SU-DHL-6 (cell line): ENCODE measurements at regions not wholly inside any gene's neighbourhood (a gene's known extent, or its start where the extent isn't known, plus 50 kb on each side); places are given as distances from the start of the nearest gene placed in this dataset.

Source experiments
- H2AFZ ChIP-seq: fragments of 200-600 bp; sonication (generic); 2 replicates; pipeline ENCODE4 v1.6.1; 2014; ENCODE audit warnings: low read depth, mild to moderate bottlenecking, moderate library complexity, mixed read lengths, antibody characterized with exemption, low read length; ENCODE audit not compliant: severe bottlenecking
- H3F3A ChIP-seq: fragments of 200-600 bp; shearing (Covaris generic); 2 replicates; pipeline ENCODE4 v1.6.0; 2016; ENCODE audit warnings: antibody characterized with exemption, mild to moderate bottlenecking; ENCODE audit not compliant: insufficient read depth
- H3K27ac ChIP-seq: fragments of 200-600 bp; sonication (generic); 2 replicates; pipeline ENCODE4 v1.5.1; 2016; ENCODE audit warnings: low read depth, mild to moderate bottlenecking, low read length, moderate library complexity, mixed read lengths
- H3K27me3 ChIP-seq: fragments of 200-600 bp; sonication (generic), shearing (Covaris generic); 2 replicates; pipeline ENCODE4 v1.6.0; 2014; ENCODE audit warnings: mild to moderate bottlenecking, low read length
- H3K36me3 ChIP-seq: fragments of 200-600 bp; sonication (generic); 2 replicates; pipeline ENCODE4 v1.6.1; 2014; ENCODE audit warnings: mild to moderate bottlenecking, low read length, mixed read lengths
- H3K4me2 ChIP-seq: fragments of 300-600, 200-600 bp; shearing (Covaris generic), sonication (generic); 2 replicates; pipeline ENCODE4 v1.6.0; 2014; ENCODE audit warnings: low read length, low read depth, mild to moderate bottlenecking; ENCODE audit not compliant: poor library complexity, severe bottlenecking
- H3K4me3 ChIP-seq: fragments of 200-600 bp; sonication (generic); 2 replicates; pipeline ENCODE4 v1.5.1; 2014; ENCODE audit warnings: antibody characterized with exemption, low read length, mild to moderate bottlenecking, mixed read lengths; ENCODE audit not compliant: insufficient read depth, poor library complexity, severe bottlenecking
- H3K79me2 ChIP-seq: fragments of 200-600 bp; sonication (generic); 2 replicates; pipeline ENCODE4 v1.6.1; 2014; ENCODE audit warnings: mild to moderate bottlenecking, low read length, moderate library complexity; ENCODE audit not compliant: insufficient read depth
- H3K9ac ChIP-seq: fragments of 200-600 bp; sonication (generic); 2 replicates; pipeline ENCODE4 v1.7.0; 2014; ENCODE audit warnings: mild to moderate bottlenecking, low read length
- H3K9me2 ChIP-seq: fragments of 200-600 bp; sonication (generic); replicated peaks from 2 replicates; pipeline ENCODE4 v1.6.1; 2014; ENCODE audit warnings: low read length; ENCODE audit not compliant: insufficient read depth
- H3K9me3 ChIP-seq: fragments of 200-600 bp; sonication (generic); 2 replicates; pipeline ENCODE4 v1.6.1; 2014; ENCODE audit warnings: low read length, mixed read lengths; ENCODE audit not compliant: insufficient read depth
- H4K20me1 ChIP-seq: fragments of 200-600 bp; sonication (generic); 2 replicates; pipeline ENCODE4 v1.6.1; 2014; ENCODE audit warnings: low read depth, mild to moderate bottlenecking, antibody characterized with exemption, low read length, moderate library complexity, mixed read lengths
- EZH2phosphoT487 ChIP-seq: fragments of 200-600 bp; sonication (generic), shearing (Covaris generic); conservative IDR thresholded peaks from 2 replicates; pipeline ENCODE4 v1.6.1; 2018; ENCODE audit warnings: mild to moderate bottlenecking, antibody characterized with exemption, low read length, moderate library complexity, mixed read lengths
- TF ChIP-seq, protein P1 (sequence below): fragments of 200-600 bp; sonication (generic); IDR thresholded peaks from one replicate; pipeline ENCODE4 v1.5.1; 2017; ENCODE audit warnings: antibody characterized with exemption, mild to moderate bottlenecking, low read length, moderate library complexity; ENCODE audit not compliant: insufficient read depth, poor library complexity, severe bottlenecking

GRCh38 chr14:30054201-30054600 lies 126.6 kb upstream of the PRKD1 start:
- Histone ChIP-seq H3K4me3 (no peak overlapping the region), H3K79me2 (no peaks in the 10 kb centered on the region), H3K9me2 (no peaks in the 10 kb centered on the region), H4K20me1 (no peaks in the 10 kb centered on the region), H3F3A (no peaks in the 10 kb centered on the region), H3K9me3 (no peaks in the 10 kb centered on the region), H2AFZ (no peak overlapping the region), H3K4me2 (no peak overlapping the region), H3K27ac (no peak overlapping the region), H3K9ac (no peak overlapping the region), H3K27me3 (no peaks in the 10 kb centered on the region), H3K36me3 (no peaks in the 10 kb centered on the region)
- TF ChIP-seq EZH2phosphoT487, result no peak
- TF ChIP-seq, protein P1, sequence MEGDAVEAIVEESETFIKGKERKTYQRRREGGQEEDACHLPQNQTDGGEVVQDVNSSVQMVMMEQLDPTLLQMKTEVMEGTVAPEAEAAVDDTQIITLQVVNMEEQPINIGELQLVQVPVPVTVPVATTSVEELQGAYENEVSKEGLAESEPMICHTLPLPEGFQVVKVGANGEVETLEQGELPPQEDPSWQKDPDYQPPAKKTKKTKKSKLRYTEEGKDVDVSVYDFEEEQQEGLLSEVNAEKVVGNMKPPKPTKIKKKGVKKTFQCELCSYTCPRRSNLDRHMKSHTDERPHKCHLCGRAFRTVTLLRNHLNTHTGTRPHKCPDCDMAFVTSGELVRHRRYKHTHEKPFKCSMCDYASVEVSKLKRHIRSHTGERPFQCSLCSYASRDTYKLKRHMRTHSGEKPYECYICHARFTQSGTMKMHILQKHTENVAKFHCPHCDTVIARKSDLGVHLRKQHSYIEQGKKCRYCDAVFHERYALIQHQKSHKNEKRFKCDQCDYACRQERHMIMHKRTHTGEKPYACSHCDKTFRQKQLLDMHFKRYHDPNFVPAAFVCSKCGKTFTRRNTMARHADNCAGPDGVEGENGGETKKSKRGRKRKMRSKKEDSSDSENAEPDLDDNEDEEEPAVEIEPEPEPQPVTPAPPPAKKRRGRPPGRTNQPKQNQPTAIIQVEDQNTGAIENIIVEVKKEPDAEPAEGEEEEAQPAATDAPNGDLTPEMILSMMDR, result no peak

DNA sequence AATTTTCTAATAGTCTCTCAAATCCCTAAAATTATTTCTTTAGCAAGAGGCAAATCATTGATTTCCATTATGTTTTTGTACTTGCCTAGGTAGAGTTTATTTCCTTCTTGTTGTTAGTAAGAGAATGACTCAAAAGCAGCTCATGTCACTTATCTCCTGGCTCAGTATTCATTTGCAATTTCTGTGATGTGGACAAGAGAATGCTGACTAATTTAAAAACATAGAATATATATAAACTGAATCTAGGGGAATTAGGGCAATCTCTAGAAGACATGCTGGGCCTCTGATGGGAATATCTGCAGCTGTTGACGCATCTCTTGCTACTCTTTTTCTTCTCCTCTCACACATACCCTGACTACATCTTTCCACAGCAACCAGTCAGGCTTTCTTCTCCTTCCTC lies 130.8 kb upstream of the PRKD1 start:
- no peaks in the 10 kb centered on the region for H3F3A ChIP-seq
- H3K79me2 ChIP-seq, result no peaks in the 10 kb centered on the region
- no peak overlapping the region for H3K9ac ChIP-seq
- no peaks in the 10 kb centered on the region for H3K9me3 ChIP-seq
- TF ChIP-seq, protein P1, result no peak
- no peak for TF ChIP-seq EZH2phosphoT487
- no peak overlapping the region for H3K27ac ChIP-seq
- no peak overlapping the region for H3K4me2 ChIP-seq
- H3K4me3 ChIP-seq, result no peak overlapping the region
- no peaks in the 10 kb centered on the region for H3K36me3 ChIP-seq
- H2AFZ ChIP-seq, result no peak overlapping the region
- H3K9me2 ChIP-seq, result no peaks in the 10 kb centered on the region
- H3K27me3 ChIP-seq, result no peaks in the 10 kb centered on the region
- H4K20me1 ChIP-seq, result no peaks in the 10 kb centered on the region

GRCh38 chr14:30063746-30064145 lies 136.1 kb upstream of the PRKD1 start:
- Histone ChIP-seq H3K9me3 (no peaks in the 10 kb centered on the region), H3K79me2 (no peaks in the 10 kb centered on the region), H3K27ac (no peak overlapping the region), H3K9me2 (no peaks in the 10 kb centered on the region), H3K9ac (no peak overlapping the region), H3K4me2 (no peak overlapping the region), H3K27me3 (no peaks in the 10 kb centered on the region), H4K20me1 (no peaks in the 10 kb centered on the region), H3F3A (no peaks in the 10 kb centered on the region), H2AFZ (no peak overlapping the region), H3K4me3 (no peak overlapping the region), H3K36me3 (no peaks in the 10 kb centered on the region)
- TF ChIP-seq, protein P1, result no peak
- no peak for TF ChIP-seq EZH2phosphoT487

DNA sequence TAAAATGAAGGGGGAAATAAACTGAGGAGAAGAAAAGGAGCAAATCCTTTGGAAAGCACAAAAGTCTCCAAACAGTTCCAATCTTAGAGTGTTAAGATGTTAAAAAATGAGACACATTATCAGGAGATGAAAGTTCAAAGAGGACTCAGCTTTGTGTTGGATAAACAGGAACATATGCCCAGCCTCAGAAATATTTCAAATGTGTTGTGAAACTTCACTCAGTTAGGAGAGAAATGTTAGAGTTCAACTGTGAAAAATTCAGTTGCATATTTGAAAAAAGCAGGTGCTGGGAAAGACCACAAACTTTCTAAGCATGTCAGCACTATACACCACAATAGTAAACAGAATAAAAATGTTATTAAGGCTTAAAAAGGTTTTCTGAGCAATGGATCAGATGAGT lies 136.8 kb upstream of the PRKD1 start:
- Histone ChIP-seq H3K27me3 (no peaks in the 10 kb centered on the region), H3K36me3 (no peaks in the 10 kb centered on the region), H3K79me2 (no peaks in the 10 kb centered on the region), H3K27ac (no peak overlapping the region), H3K9me3 (no peaks in the 10 kb centered on the region), H3K4me2 (no peak overlapping the region), H3K9me2 (no peaks in the 10 kb centered on the region), H4K20me1 (no peaks in the 10 kb centered on the region), H3F3A (no peaks in the 10 kb centered on the region), H2AFZ (no peak overlapping the region), H3K4me3 (no peak overlapping the region), H3K9ac (no peak overlapping the region)
- TF ChIP-seq, protein P1, result no peak
- no peak for TF ChIP-seq EZH2phosphoT487
